Activated T-cell treated with anti-CD3 and anti-CD28 coated beads, Interleukin-2, amount 50 U/mL, for 24 hours (primary cell): ENCODE measurements at regions not wholly inside any gene's neighbourhood (a gene's known extent, or its start where the extent isn't known, plus 50 kb on each side); places are given as distances from the start of the nearest gene placed in this dataset.

Source experiments
- DNase-seq: peaks from one replicate; pipeline ENCODE4 v3.0.0-alpha.2; 2020
- H3K27ac Mint-ChIP-seq: 2 replicates; pipeline ENCODE4 v1.8.0; 2020; ENCODE audit warnings: mild to moderate bottlenecking, mixed read lengths
- H3K27me3 Mint-ChIP-seq: 2 replicates; pipeline ENCODE4 v1.8.0; 2020; ENCODE audit warnings: mixed read lengths
- H3K36me3 Mint-ChIP-seq: 2 replicates; pipeline ENCODE4 v1.8.0; 2020; ENCODE audit warnings: low read depth, mixed read lengths
- H3K4me1 Mint-ChIP-seq: 2 replicates; pipeline ENCODE4 v1.8.0; 2020; ENCODE audit warnings: low read depth, mixed read lengths
- H3K4me3 Mint-ChIP-seq: 2 replicates; pipeline ENCODE4 v1.8.0; 2020; ENCODE audit warnings: mild to moderate bottlenecking, moderate library complexity, mixed read lengths
- H3K9me3 Mint-ChIP-seq: 2 replicates; pipeline ENCODE4 v1.8.0; 2020; ENCODE audit warnings: mixed read lengths

- H3K9me3 Mint-ChIP-seq = no peaks in the 10 kb centered on the region
- H3K27ac Mint-ChIP-seq = no peak overlapping the region
These were observed 82.2 kb upstream of the DPT start for GRCh38 chr1:168811176-168811575.

GRCh38 chr1:168819668-168820067, 90.7 kb upstream of the DPT start:
- H3K4me1 Mint-ChIP-seq = peaks cover 21% of the 10 kb centered on the region

More at GRCh38 chr1:168811176-168811575, 82.2 kb upstream of the DPT start:
- Mint-ChIP-seq H3K27me3 (peaks cover 10% of the 10 kb centered on the region), H3K36me3 (no peaks in the 10 kb centered on the region), H3K4me1 (no peaks in the 10 kb centered on the region), H3K4me3 (no peak overlapping the region)
- no peak for DNase-seq

GRCh38 chr1:168821434-168821833, 92.4 kb upstream of the DPT start:
- DNase-seq = no peak
- peaks cover 21% of the 10 kb centered on the region for H3K4me1 Mint-ChIP-seq
- H3K27ac Mint-ChIP-seq = peak overlapping the region; percentile 6
- H3K27me3 Mint-ChIP-seq = peaks cover 2% of the 10 kb centered on the region
- H3K9me3 Mint-ChIP-seq = no peaks in the 10 kb centered on the region
- no peaks in the 10 kb centered on the region for H3K36me3 Mint-ChIP-seq
- H3K4me3 Mint-ChIP-seq = no peak overlapping the region

More at GRCh38 chr1:168819668-168820067, 90.7 kb upstream of the DPT start:
- Mint-ChIP-seq H3K4me3 (no peak overlapping the region), H3K9me3 (no peaks in the 10 kb centered on the region), H3K27me3 (peaks cover 2% of the 10 kb centered on the region), H3K27ac (no peak overlapping the region), H3K36me3 (no peaks in the 10 kb centered on the region)
- no peak for DNase-seq

GRCh38 chr1:168822911-168823310, 93.9 kb upstream of the DPT start:
- H3K4me3 Mint-ChIP-seq = no peak overlapping the region
- peaks cover 2% of the 10 kb centered on the region for H3K27me3 Mint-ChIP-seq
- no peak for DNase-seq
- H3K4me1 Mint-ChIP-seq = peaks cover 21% of the 10 kb centered on the region
- no peak overlapping the region for H3K27ac Mint-ChIP-seq
- H3K36me3 Mint-ChIP-seq = no peaks in the 10 kb centered on the region
- no peaks in the 10 kb centered on the region for H3K9me3 Mint-ChIP-seq

GRCh38 chr1:168823988-168824387, 95.0 kb upstream of the DPT start:
- peaks cover 21% of the 10 kb centered on the region for H3K4me1 Mint-ChIP-seq
- H3K27ac Mint-ChIP-seq = no peak overlapping the region
- no peaks in the 10 kb centered on the region for H3K27me3 Mint-ChIP-seq
- H3K9me3 Mint-ChIP-seq = no peaks in the 10 kb centered on the region
- no peak overlapping the region for H3K4me3 Mint-ChIP-seq
- DNase-seq = no peak
- H3K36me3 Mint-ChIP-seq = no peaks in the 10 kb centered on the region

- DNase-seq = no peak
- Mint-ChIP-seq H3K4me1 (peaks cover 21% of the 10 kb centered on the region), H3K27me3 (no peaks in the 10 kb centered on the region), H3K4me3 (no peak overlapping the region), H3K27ac (no peak overlapping the region), H3K36me3 (no peaks in the 10 kb centered on the region), H3K9me3 (no peaks in the 10 kb centered on the region)
These were observed 95.5 kb upstream of the DPT start for GRCh38 chr1:168824418-168825065.

GRCh38 chr1:168825129-168825528, 96.1 kb upstream of the DPT start:
- Mint-ChIP-seq H3K4me3 (no peak overlapping the region), H3K36me3 (no peaks in the 10 kb centered on the region), H3K27me3 (no peaks in the 10 kb centered on the region), H3K27ac (no peak overlapping the region), H3K9me3 (no peaks in the 10 kb centered on the region), H3K4me1 (peaks cover 21% of the 10 kb centered on the region)
- DNase-seq = no peak

GRCh38 chr1:168825820-168826219, 96.8 kb upstream of the DPT start:
- no peaks in the 10 kb centered on the region for H3K27me3 Mint-ChIP-seq
- no peak overlapping the region for H3K27ac Mint-ChIP-seq
- DNase-seq = no peak
- no peaks in the 10 kb centered on the region for H3K36me3 Mint-ChIP-seq
- no peaks in the 10 kb centered on the region for H3K9me3 Mint-ChIP-seq
- no peak overlapping the region for H3K4me3 Mint-ChIP-seq
- H3K4me1 Mint-ChIP-seq = peaks cover 21% of the 10 kb centered on the region

GRCh38 chr1:168826269-168826668, 97.3 kb upstream of the DPT start:
- no peak for DNase-seq
- Mint-ChIP-seq H3K27ac (no peak overlapping the region), H3K9me3 (no peaks in the 10 kb centered on the region), H3K36me3 (no peaks in the 10 kb centered on the region), H3K4me3 (no peak overlapping the region), H3K4me1 (peaks cover 20% of the 10 kb centered on the region), H3K27me3 (no peaks in the 10 kb centered on the region)

GRCh38 chr1:168827557-168827956, 98.6 kb upstream of the DPT start:
- H3K9me3 Mint-ChIP-seq = no peaks in the 10 kb centered on the region
- no peak overlapping the region for H3K27ac Mint-ChIP-seq
- no peak for DNase-seq
- peaks cover 9% of the 10 kb centered on the region for H3K4me1 Mint-ChIP-seq
- no peaks in the 10 kb centered on the region for H3K27me3 Mint-ChIP-seq
- H3K36me3 Mint-ChIP-seq = no peaks in the 10 kb centered on the region
- no peak overlapping the region for H3K4me3 Mint-ChIP-seq

- H3K27ac Mint-ChIP-seq = no peak overlapping the region
- no peak for DNase-seq
- H3K4me3 Mint-ChIP-seq = no peak overlapping the region
- H3K4me1 Mint-ChIP-seq = peaks cover 13% of the 10 kb centered on the region
- no peaks in the 10 kb centered on the region for H3K27me3 Mint-ChIP-seq
- H3K9me3 Mint-ChIP-seq = no peaks in the 10 kb centered on the region
- no peaks in the 10 kb centered on the region for H3K36me3 Mint-ChIP-seq
These were observed 100.9 kb upstream of the DPT start for GRCh38 chr1:168829876-168830275.

- Mint-ChIP-seq H3K27ac (no peak overlapping the region), H3K4me1 (peaks cover 13% of the 10 kb centered on the region), H3K9me3 (no peaks in the 10 kb centered on the region), H3K36me3 (no peaks in the 10 kb centered on the region), H3K4me3 (no peak overlapping the region), H3K27me3 (no peaks in the 10 kb centered on the region)
- no peak for DNase-seq
These were observed 101.6 kb upstream of the DPT start for GRCh38 chr1:168830562-168830961.

- H3K4me1 Mint-ChIP-seq = peaks cover 13% of the 10 kb centered on the region
These were observed 103.7 kb upstream of the DPT start for GRCh38 chr1:168832661-168833060.

GRCh38 chr1:168833362-168833761, 104.4 kb upstream of the DPT start:
- Mint-ChIP-seq H3K27ac (no peak overlapping the region), H3K9me3 (no peaks in the 10 kb centered on the region), H3K36me3 (no peaks in the 10 kb centered on the region), H3K27me3 (no peaks in the 10 kb centered on the region), H3K4me1 (peaks cover 13% of the 10 kb centered on the region), H3K4me3 (no peak overlapping the region)
- no peak for DNase-seq

More at GRCh38 chr1:168832661-168833060, 103.7 kb upstream of the DPT start:
- no peaks in the 10 kb centered on the region for H3K27me3 Mint-ChIP-seq
- no peak overlapping the region for H3K4me3 Mint-ChIP-seq
- no peak for DNase-seq
- H3K36me3 Mint-ChIP-seq = no peaks in the 10 kb centered on the region
- no peak overlapping the region for H3K27ac Mint-ChIP-seq
- no peaks in the 10 kb centered on the region for H3K9me3 Mint-ChIP-seq

- H3K4me1 Mint-ChIP-seq = peaks cover 13% of the 10 kb centered on the region
- no peaks in the 10 kb centered on the region for H3K27me3 Mint-ChIP-seq
- no peaks in the 10 kb centered on the region for H3K9me3 Mint-ChIP-seq
- H3K36me3 Mint-ChIP-seq = no peaks in the 10 kb centered on the region
- DNase-seq = no peak
- no peak overlapping the region for H3K4me3 Mint-ChIP-seq
- H3K27ac Mint-ChIP-seq = no peak overlapping the region
These were observed 104.8 kb upstream of the DPT start for GRCh38 chr1:168833801-168834224.
